IMR-90 (cell line): ENCODE measurements at regions not wholly inside any gene's neighbourhood (a gene's known extent, or its start where the extent isn't known, plus 50 kb on each side); places are given as distances from the start of the nearest gene placed in this dataset.

Experiments
- ATAC-seq: fragments of 200-7000 bp; cut with Tn5 transposase; 2 replicates; pipeline ENCODE4 v1.9.1; 2020; ENCODE audit warnings: low read depth, mild to moderate bottlenecking, moderate library complexity
- BruUV-seq: library from RNA; stranded (reverse); fragments of 400-500 nt; replicated peaks from 2 replicates; lab custom pipeline; 2021; lab: Mats Ljungman, UMichigan
- CTCF ChIA-PET: fragments of 300-600 bp; formaldehyde crosslinking; extraction: SDS; loops from one replicate; lab custom pipeline; 2021; ENCODE audit warnings: antibody characterized with exemption; lab: Yijun Ruan, JAX
- POLR2A ChIA-PET: fragments of 300-600 bp; sonication (Branson Sonifier 250); formaldehyde crosslinking; loops from one replicate; lab custom pipeline; 2022; ENCODE audit warnings: antibody characterized with exemption; ENCODE audit not compliant: unreplicated experiment; lab: Charles Lee
- DNase-seq: peaks from one replicate; pipeline ENCODE4 v3.0.0; 2013
- H2AFZ ChIP-seq: replicated peaks from 2 replicates; pipeline ENCODE3; 2013; ENCODE audit warnings: low read length, mild to moderate bottlenecking; ENCODE audit not compliant: poor library complexity
- H2AK5ac ChIP-seq: 2 replicates; pipeline ENCODE4 v1.6.1; 2013; ENCODE audit warnings: low read depth, low read length, inconsistent platforms
- H2AK9ac ChIP-seq: replicated peaks from 2 replicates; pipeline ENCODE3; 2013; ENCODE audit warnings: mild to moderate bottlenecking, low read depth, low read length, moderate library complexity; ENCODE audit not compliant: poor library complexity
- H2BK120ac ChIP-seq: 2 replicates; pipeline ENCODE4 v1.6.1; 2013; ENCODE audit warnings: low read depth, low read length, inconsistent platforms
- H2BK15ac ChIP-seq: 3 replicates; pipeline ENCODE4 v1.6.1; 2013; ENCODE audit warnings: low read depth, low read length, inconsistent platforms
- H2BK20ac ChIP-seq: 2 replicates; pipeline ENCODE4 v1.6.1; 2013; ENCODE audit warnings: low read depth, mild to moderate bottlenecking, inconsistent platforms, low read length, moderate library complexity
- H2BK5ac ChIP-seq: 2 replicates; pipeline ENCODE4 v1.6.1; 2013; ENCODE audit warnings: mild to moderate bottlenecking, low read depth, low read length, inconsistent platforms; ENCODE audit not compliant: poor library complexity, severe bottlenecking
- H3K14ac ChIP-seq: replicated peaks from 2 replicates; pipeline ENCODE4 v1.6.1; 2013; ENCODE audit warnings: low read depth, low read length, inconsistent platforms
- H3K18ac ChIP-seq: 2 replicates; pipeline ENCODE4 v1.6.1; 2013; ENCODE audit warnings: low read depth, low read length, control low read depth
- H3K23ac ChIP-seq: 2 replicates; pipeline ENCODE4 v1.6.1; 2013; ENCODE audit warnings: low read depth, low read length, inconsistent platforms
- H3K27ac ChIP-seq: 2 replicates; pipeline ENCODE4 v1.5.1; 2013; ENCODE audit warnings: mild to moderate bottlenecking, control low read depth, low read length; ENCODE audit not compliant: insufficient read depth
- H3K27me3 ChIP-seq: 2 replicates; pipeline ENCODE4 v1.6.1; 2013; ENCODE audit warnings: low read length; ENCODE audit not compliant: control insufficient read depth, insufficient read depth
- H3K36me3 ChIP-seq: 2 replicates; pipeline ENCODE4 v1.6.1; 2013; ENCODE audit warnings: low read length, mixed read lengths; ENCODE audit not compliant: control insufficient read depth, insufficient read depth
- H3K4ac ChIP-seq: 2 replicates; pipeline ENCODE4 v1.6.1; 2013; ENCODE audit warnings: low read depth, low read length, inconsistent platforms
- H3K4me1 ChIP-seq: 2 replicates; pipeline ENCODE4 v1.6.1; 2013; ENCODE audit warnings: low read length, mixed read lengths; ENCODE audit not compliant: control insufficient read depth, insufficient read depth
- H3K4me2 ChIP-seq: 2 replicates; pipeline ENCODE4 v1.6.1; 2013; ENCODE audit warnings: low read depth, mild to moderate bottlenecking, control low read depth, low read length, moderate library complexity
- H3K4me3 ChIP-seq: 2 replicates; pipeline ENCODE4 v1.5.1; 2013; ENCODE audit warnings: low read depth, mild to moderate bottlenecking, control low read depth, low read length, moderate library complexity; ENCODE audit not compliant: insufficient read depth
- H3K56ac ChIP-seq: 2 replicates; pipeline ENCODE4 v1.6.1; 2013; ENCODE audit warnings: low read length, inconsistent platforms; ENCODE audit not compliant: insufficient read depth; ENCODE audit errors: extremely low read depth
- H3K79me1 ChIP-seq, 2 experiments: 2 replicates each; pipeline ENCODE4 v1.6.1; 2013; ENCODE audit warnings: low read length in 2 of 2, inconsistent platforms in 1 of 2, low read depth in 1 of 2
- H3K9ac ChIP-seq: 2 replicates; pipeline ENCODE4 v1.6.1; 2013; ENCODE audit warnings: low read depth, low read length, control low read depth
- H3K9me1 ChIP-seq: 2 replicates; pipeline ENCODE4 v1.6.1; 2013; ENCODE audit warnings: low read length, inconsistent platforms; ENCODE audit not compliant: insufficient read depth
- H3K9me3 ChIP-seq: 2 replicates; pipeline ENCODE4 v1.6.1; 2013; ENCODE audit warnings: low read length; ENCODE audit not compliant: control insufficient read depth, insufficient read depth
- H4K20me1 ChIP-seq: 2 replicates; pipeline ENCODE4 v1.6.1; 2013; ENCODE audit warnings: low read length, inconsistent platforms; ENCODE audit not compliant: insufficient read depth
- H4K5ac ChIP-seq: 2 replicates; pipeline ENCODE4 v1.6.1; 2013; ENCODE audit warnings: mild to moderate bottlenecking, low read depth, low read length, control low read depth
- H4K8ac ChIP-seq, 2 experiments: 2 replicates each; pipeline ENCODE4 v1.6.1; 2013; ENCODE audit warnings: low read depth in 2 of 2, low read length in 2 of 2, control low read depth in 1 of 2, inconsistent platforms in 1 of 2
- H4K91ac ChIP-seq: 2 replicates; pipeline ENCODE4 v1.6.1; 2013; ENCODE audit warnings: low read depth, low read length, inconsistent platforms; ENCODE audit not compliant: insufficient read depth
- CEBPB ChIP-seq: IDR thresholded peaks from 2 replicates; pipeline ENCODE4 v1.6.1; 2012; ENCODE audit warnings: low read depth, low read length, improper control_type of control experiment
- CHD1 ChIP-seq: IDR thresholded peaks from 2 replicates; pipeline ENCODE4 v1.6.1; 2012; ENCODE audit warnings: low read depth, low read length, improper control_type of control experiment
- ELK1 ChIP-seq: fragments of 150-350 bp; IDR thresholded peaks from 2 replicates; pipeline ENCODE4 v1.6.1; 2016; ENCODE audit warnings: low read depth, mild to moderate bottlenecking, low read length, moderate library complexity, borderline replicate concordance
- FOS ChIP-seq: fragments of 150-350 bp; IDR thresholded peaks from 2 replicates; pipeline ENCODE4 v1.6.1; 2016; ENCODE audit warnings: low read depth, low read length
- MAFK ChIP-seq: IDR thresholded peaks from 2 replicates; pipeline ENCODE4 v1.6.1; 2012; ENCODE audit warnings: low read depth, low read length, improper control_type of control experiment
- MAZ ChIP-seq: IDR thresholded peaks from 2 replicates; pipeline ENCODE4 v1.6.1; 2012; ENCODE audit warnings: low read depth, mild to moderate bottlenecking, low read length, improper control_type of control experiment, moderate library complexity, borderline replicate concordance
- MXI1 ChIP-seq: IDR thresholded peaks from 2 replicates; pipeline ENCODE4 v1.6.1; 2012; ENCODE audit warnings: low read depth, mild to moderate bottlenecking, low read length, moderate library complexity, borderline replicate concordance
- NFE2L2 ChIP-seq: fragments of 150-350 bp; IDR thresholded peaks from 2 replicates; pipeline ENCODE4 v1.6.1; 2016; ENCODE audit warnings: low read depth, mild to moderate bottlenecking, low read length
- POLR2A ChIP-seq: IDR thresholded peaks from 2 replicates; pipeline ENCODE4 v1.6.1; 2012; ENCODE audit warnings: mild to moderate bottlenecking, low read depth, low read length
- RAD21 ChIP-seq: IDR thresholded peaks from 2 replicates; pipeline ENCODE4 v1.6.1; 2012; ENCODE audit warnings: low read length, improper control_type of control experiment
- RCOR1 ChIP-seq: IDR thresholded peaks from 2 replicates; pipeline ENCODE4 v1.6.1; 2012; ENCODE audit warnings: mild to moderate bottlenecking, low read length, improper control_type of control experiment; ENCODE audit not compliant: insufficient replicate concordance
- SMC3 ChIP-seq: fragments of 150-350 bp; IDR thresholded peaks from 2 replicates; pipeline ENCODE4 v1.6.1; 2016; ENCODE audit warnings: low read depth, mild to moderate bottlenecking, antibody characterized with exemption, low read length, moderate library complexity
- WGBS, 2 experiments: methylation state at CpG; one replicate each; pipeline versions ENCODE4 v1.1.5 to v1.1.7; 2013; ENCODE audit warnings: missing lambda C conversion rate in 2 of 2; ENCODE audit not compliant: insufficient read length in 1 of 2; ENCODE audit errors: extremely low coverage in 2 of 2; 5-methylcytosine and 5-hydroxymethylcytosine counted together
- dilution Hi-C: fragments of 300-500 bp; cut with HindIII; formaldehyde crosslinking; loops from one replicate; pipeline ENCODE4 v1.14.3; 2018; ENCODE audit warnings: low sequenced_read_pairs; ENCODE audit not compliant: unreplicated experiment
- in situ Hi-C: fragments of 300-500 bp; cut with MboI; formaldehyde crosslinking; loops from 3 replicates; pipeline ENCODE4 v1.14.3; 2019; ENCODE audit warnings: low sequenced_read_pairs, inconsistent platforms, mixed read lengths
- intact Hi-C: fragments of 100-400 bp; cut with micrococcal nuclease; formaldehyde crosslinking; loops from 2 replicates; pipeline ENCODE4 v1.10.0; 2022
- TF ChIP-seq, protein P1 (sequence below): fragments of 150-350 bp; IDR thresholded peaks from 2 replicates; pipeline ENCODE4 v1.6.1; 2017; ENCODE audit warnings: mild to moderate bottlenecking, antibody characterized with exemption, low read length, low read depth
- TF ChIP-seq, protein P2 (sequence below): conservative IDR thresholded peaks from 2 replicates; pipeline ENCODE4 v1.5.1; 2012; ENCODE audit warnings: mild to moderate bottlenecking, low read depth, low read length, improper control_type of control experiment

DNA sequence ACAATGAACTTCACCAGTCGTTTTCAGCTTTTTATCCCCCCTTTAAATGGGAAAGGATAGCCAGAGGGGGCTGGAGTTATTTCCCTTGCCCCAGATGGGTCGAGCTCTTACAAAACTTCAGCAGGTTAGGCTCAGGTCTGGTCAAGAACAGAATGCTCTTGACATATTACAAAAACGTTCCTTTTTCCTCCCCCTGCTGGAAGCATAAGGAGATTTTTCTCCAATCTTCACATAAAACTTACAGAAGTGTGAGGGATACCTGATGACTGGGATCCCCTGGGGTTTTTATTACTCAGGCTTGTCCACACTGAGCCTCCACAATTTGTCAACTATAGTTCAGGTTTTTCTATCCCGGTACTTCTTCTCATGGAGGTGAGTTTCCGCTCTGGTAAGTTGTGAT is 60.8 kb downstream of the CSF2 start:
- intact Hi-C loops (loop anchor here (1.0 kb wide), 1 partner anchor 69 kb away; no protein-coding TSS in a partner anchor), in situ Hi-C loops (no loop called here), dilution Hi-C loops (no loop called here)
- peaks cover 11% of the 10 kb centered on the region for H3K9me3 ChIP-seq
- no peak for ATAC-seq
- H3K27me3 ChIP-seq, result no peaks in the 10 kb centered on the region
- no peak overlapping the region for H3K27ac ChIP-seq
- no peaks in the 10 kb centered on the region for H3K9me1 ChIP-seq
- H3K79me1 ChIP-seq, result no peaks in the 10 kb centered on the region
- TF ChIP-seq MAZ, result no peak
- TF ChIP-seq POLR2A, result no peak
- TF ChIP-seq ELK1, result no peak
- no peak for TF ChIP-seq MXI1
- TF ChIP-seq CEBPB, result no peak
- TF ChIP-seq SMC3, result peak; percentile 44
- TF ChIP-seq CHD1, result no peak
- TF ChIP-seq, protein P1, sequence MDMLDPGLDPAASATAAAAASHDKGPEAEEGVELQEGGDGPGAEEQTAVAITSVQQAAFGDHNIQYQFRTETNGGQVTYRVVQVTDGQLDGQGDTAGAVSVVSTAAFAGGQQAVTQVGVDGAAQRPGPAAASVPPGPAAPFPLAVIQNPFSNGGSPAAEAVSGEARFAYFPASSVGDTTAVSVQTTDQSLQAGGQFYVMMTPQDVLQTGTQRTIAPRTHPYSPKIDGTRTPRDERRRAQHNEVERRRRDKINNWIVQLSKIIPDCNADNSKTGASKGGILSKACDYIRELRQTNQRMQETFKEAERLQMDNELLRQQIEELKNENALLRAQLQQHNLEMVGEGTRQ, result no peak
- TF ChIP-seq, protein P2, sequence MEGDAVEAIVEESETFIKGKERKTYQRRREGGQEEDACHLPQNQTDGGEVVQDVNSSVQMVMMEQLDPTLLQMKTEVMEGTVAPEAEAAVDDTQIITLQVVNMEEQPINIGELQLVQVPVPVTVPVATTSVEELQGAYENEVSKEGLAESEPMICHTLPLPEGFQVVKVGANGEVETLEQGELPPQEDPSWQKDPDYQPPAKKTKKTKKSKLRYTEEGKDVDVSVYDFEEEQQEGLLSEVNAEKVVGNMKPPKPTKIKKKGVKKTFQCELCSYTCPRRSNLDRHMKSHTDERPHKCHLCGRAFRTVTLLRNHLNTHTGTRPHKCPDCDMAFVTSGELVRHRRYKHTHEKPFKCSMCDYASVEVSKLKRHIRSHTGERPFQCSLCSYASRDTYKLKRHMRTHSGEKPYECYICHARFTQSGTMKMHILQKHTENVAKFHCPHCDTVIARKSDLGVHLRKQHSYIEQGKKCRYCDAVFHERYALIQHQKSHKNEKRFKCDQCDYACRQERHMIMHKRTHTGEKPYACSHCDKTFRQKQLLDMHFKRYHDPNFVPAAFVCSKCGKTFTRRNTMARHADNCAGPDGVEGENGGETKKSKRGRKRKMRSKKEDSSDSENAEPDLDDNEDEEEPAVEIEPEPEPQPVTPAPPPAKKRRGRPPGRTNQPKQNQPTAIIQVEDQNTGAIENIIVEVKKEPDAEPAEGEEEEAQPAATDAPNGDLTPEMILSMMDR, result peak; percentile 28; the same call in 1 of the 2 replicates
- peak; percentile 33 for TF ChIP-seq RAD21
- TF ChIP-seq RCOR1, result no peak
- no peak for TF ChIP-seq NFE2L2
- TF ChIP-seq FOS, result no peak
- no peak for TF ChIP-seq MAFK
- H4K20me1 ChIP-seq, result no peaks in the 10 kb centered on the region
- H2BK20ac ChIP-seq, result no peak overlapping the region
- H2BK15ac ChIP-seq, result no peak overlapping the region
- DNase-seq, result peak; percentile 30
- H4K5ac ChIP-seq, result no peak overlapping the region
- H3K14ac ChIP-seq, result no peak overlapping the region
- no peaks in the 10 kb centered on the region for H3K36me3 ChIP-seq
- POLR2A ChIA-PET, result no interaction called here
- H2AK5ac ChIP-seq, result no peak overlapping the region
- H3K4me3 ChIP-seq, result no peak overlapping the region
- H3K4ac ChIP-seq, result no peak overlapping the region
- no peaks in the 10 kb centered on the region for H3K4me1 ChIP-seq
- H3K18ac ChIP-seq, result no peak overlapping the region
- H3K4me2 ChIP-seq, result no peak overlapping the region
- no peak overlapping the region for H2BK120ac ChIP-seq
- no peak overlapping the region for H2AK9ac ChIP-seq
- no peak overlapping the region for H2BK5ac ChIP-seq
- H4K8ac ChIP-seq, result no peak overlapping the region
- no peak overlapping the region for H3K23ac ChIP-seq
- no peak overlapping the region for H3K56ac ChIP-seq
- no peak overlapping the region for H4K91ac ChIP-seq
- CTCF ChIA-PET, result interaction anchor here (1.0 kb wide), 1 partner anchor 20 kb away, joined by 4 read pairs; no protein-coding TSS in a partner anchor
- H3K9ac ChIP-seq, result no peak overlapping the region
- H2AFZ ChIP-seq, result no peak overlapping the region
- BruUV-seq, result no TSS peak
- WGBS, 2 experiments, result no CpG with 5 or more reads among the region's 5 CpGs
